HT-29 (cell line): ENCODE measurements at regions not wholly inside any gene's neighbourhood (a gene's known extent, or its start where the extent isn't known, plus 50 kb on each side); places are given as distances from the start of the nearest gene placed in this dataset.
A peak's percentile ranks its signal among the peaks of the same experiment; 100 is the strongest.

Source experiments
- DNase-seq: peaks from one replicate; pipeline ENCODE4 v3.0.0-alpha.2; 2015; ENCODE audit warnings: low spot score

DNA sequence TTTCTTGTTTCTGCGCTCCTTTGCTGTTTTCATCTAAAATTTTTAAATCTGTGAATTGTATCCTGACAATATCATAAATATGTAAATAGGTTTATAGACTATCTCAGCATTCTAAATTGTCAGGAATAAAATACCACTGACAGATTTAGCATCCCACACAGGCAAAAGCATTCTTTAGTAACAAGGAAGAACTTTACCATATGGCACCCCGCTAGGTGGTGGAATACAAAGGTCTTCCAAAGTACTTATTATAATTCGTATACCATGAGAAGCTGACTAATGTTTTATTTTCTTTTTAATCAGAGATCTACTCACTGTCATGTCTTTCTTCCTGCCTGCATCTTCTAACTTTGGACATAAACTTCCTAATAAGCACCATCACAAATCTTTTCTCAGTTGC, 328.8 kb upstream of the NOVA1 start:
- DNase-seq = no peak

DNA sequence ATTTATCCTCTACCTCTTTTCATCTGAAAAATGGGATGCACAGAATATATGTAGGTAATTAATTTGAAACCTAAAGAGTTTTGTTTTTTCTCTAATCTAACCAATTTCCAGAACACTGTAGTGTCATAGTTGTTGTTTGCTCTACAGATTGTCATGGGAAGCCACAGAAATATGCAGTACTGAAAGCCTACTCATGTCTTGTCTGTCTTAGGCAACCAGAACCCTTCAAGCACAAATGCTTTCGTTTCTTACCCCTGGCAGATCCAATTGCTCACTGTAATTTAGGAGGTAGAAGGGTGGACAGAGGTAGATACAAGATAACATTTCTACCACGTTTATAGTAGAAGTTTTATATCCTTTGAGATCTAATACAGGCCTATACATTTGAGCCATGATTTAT, 330.2 kb upstream of the NOVA1 start:
- no peak for DNase-seq

DNA sequence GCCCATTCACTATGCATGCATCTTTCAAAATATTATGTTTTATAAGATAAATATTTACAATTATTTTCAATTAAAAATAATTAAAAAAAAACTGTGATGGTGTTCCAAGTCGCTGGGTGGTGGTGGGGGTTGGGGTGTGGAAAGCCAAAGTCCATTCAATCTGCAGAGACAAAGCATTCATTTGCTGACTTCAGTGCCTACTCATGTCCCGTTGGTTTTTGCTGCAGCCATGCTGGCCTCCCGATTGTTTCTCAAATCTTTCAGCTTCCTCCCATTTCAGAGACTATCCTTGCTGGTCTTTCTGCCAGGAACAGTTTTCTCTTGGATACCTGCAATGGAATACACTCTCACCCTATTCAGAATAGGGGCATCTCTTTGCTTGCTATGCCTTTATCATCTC, 331.5 kb upstream of the NOVA1 start:
- no peak for DNase-seq

DNA sequence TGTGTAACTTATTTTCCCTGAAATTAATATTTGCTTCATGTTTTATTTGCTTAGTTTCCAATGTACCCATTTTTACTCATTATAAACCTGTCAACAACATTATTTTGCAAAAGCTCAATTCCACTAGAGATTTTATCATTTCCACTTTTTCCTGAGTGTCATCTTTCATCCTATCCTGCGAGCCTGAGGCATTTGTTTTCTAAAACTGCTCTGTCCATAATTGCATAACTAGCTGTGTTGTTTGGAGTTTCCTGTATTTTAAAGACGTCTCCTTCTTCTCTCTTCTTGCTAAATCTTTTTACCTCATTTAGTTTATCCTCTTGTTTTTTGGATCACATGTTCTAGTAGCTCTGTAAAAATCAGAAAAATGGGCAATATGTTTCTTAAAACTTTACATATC, 332.7 kb upstream of the NOVA1 start:
- DNase-seq = no peak

DNA sequence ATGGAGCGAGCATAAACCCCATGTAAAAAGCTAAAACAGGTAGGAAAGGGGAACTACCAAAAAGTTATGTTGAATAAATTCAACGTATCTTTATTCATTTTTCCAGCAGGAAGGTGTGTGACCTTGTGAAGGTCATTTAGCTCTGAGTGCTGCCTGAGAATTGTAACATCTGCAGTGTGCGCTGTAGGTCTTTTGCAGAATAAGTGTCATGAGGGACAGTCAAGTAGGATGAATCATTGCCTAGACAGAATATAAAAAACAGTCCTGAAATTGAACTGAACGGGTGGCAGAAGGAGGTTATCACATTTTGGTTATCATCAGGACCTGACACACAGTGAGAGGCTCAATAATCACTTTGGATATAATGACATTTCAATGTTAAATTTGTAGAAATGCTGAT, 334.8 kb upstream of the NOVA1 start:
- no peak for DNase-seq

DNA sequence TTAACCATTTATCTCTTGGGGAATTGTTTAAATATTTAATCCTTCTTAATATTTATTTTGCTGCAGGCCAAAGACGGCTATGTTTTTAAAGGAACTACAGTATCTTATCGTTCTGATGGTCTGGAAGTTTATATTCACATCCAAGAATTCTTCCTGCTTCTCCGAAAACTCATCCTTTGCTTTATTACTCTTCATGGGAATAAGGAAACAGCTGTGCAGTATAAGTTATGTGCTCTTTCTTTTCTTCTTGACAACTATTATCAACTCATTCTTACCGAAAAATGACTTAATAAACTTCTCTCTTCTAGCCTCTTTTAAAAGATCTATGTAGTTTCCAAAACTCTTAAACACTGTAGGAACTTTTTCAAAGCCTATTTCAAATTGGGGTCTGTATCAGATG, 335.6 kb upstream of the NOVA1 start:
- no peak for DNase-seq

DNA sequence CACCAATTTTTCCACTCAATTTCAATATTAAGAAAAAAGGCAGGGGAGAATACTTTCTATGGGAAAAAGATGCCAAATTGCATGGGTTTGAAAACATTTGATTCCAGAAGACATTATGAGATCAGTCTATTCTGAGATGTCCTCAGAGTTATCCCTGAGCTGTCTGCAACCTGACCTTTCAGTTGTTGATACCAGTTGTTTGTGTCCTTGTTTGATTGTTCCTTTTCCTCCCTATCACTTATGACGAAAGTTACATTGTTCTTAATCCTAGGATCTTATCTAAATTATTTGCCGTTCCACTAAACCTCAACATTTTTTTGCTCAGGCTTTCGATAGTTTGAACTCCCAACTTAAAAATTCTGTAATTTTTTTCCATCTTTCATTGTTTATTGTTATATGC, 336.3 kb upstream of the NOVA1 start:
- no peak for DNase-seq

DNA sequence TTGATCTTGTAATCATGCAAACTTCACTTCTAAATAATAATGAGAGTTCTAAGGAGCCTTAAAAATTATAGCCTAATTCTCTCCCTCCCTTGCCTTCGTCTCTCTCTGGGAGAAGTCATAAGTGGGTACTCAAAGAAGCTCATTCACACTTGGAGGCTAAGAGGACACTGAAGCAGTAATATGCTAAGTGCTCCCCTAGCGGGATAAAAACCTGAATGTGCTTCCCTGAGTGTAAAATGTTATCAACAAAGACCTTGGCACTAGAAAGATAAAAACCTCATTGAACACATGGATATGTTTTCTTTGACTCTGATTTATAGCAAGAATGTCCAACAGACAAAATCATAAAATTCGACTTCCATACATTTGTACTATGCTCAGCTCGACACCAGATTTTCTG, 337.9 kb upstream of the NOVA1 start:
- DNase-seq = no peak

DNA sequence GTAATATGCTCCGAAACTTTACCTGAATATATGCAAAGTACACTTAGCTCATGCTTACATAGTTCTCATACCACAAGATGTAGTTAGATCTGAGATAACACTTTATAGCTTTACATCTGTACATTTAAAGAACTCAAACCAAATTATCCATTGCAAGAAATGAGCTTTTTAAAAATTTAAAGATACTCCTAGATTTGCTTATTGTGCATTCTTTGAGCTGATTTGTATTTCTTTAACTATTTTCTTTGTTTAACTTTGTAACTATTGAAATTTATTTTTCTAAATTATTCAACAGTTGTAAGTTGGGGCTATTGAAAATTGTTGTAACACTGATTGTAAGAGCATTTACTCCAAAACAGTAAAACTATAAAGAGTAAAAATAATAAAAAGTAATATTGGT, 340.2 kb upstream of the NOVA1 start:
- DNase-seq = no peak

DNA sequence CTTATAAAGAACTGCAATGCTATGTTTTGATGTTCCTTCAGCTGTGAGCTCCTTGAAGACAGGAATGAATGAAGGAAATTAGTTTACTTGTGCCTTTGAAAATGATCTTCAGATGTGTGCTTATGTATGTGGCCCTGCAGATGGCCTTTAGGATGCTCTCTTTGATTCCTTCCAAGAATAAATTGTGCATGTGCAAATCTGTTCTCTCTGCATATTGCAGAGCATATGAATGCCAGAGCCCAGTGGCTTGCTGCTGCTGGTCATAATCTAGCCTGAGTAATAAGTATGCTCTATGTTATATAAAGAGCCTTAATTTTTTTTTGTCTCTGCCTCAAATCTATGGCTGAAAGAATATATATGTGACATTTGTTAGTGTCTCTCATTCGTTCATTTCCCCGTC, 341.9 kb upstream of the NOVA1 start:
- DNase-seq = no peak

DNA sequence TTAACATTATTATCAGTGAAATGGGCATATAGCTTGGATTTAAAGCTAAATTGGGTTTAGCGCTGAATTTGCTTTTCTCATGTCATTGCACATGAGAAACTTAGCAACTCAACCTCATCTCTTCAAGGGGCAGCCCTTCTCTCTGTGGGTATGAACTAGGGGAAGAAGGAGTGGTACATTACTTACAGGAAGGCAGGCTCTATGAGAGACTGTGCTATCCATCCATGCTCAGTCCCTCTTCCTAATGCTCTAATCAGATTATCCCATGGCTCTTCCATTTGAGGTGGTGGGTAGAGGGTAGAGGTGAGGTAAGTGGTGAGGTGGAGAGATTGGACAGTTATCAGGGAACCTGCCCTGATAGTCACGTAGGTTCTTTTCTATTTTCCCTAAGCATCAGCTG, 343.7 kb upstream of the NOVA1 start:
- no peak for DNase-seq

DNA sequence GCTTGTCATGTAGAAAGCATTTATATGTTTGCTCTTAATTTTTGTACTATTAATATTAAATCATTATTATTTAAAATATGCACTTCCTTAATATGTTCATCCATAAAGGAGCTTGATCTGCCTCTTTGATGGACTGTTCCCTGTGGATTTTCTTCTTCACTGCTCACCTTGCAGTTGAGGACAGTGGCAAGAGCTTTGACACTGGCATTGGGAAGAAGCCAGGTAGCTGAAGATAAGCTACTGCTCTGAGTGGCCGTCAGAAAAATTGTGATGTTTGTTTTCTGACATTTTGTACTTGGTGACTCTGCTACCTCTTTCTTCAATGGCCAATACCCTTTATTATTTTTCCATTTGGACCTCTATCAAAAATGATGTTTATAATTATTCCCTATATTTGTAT, 349.4 kb upstream of the NOVA1 start:
- no peak for DNase-seq

DNA sequence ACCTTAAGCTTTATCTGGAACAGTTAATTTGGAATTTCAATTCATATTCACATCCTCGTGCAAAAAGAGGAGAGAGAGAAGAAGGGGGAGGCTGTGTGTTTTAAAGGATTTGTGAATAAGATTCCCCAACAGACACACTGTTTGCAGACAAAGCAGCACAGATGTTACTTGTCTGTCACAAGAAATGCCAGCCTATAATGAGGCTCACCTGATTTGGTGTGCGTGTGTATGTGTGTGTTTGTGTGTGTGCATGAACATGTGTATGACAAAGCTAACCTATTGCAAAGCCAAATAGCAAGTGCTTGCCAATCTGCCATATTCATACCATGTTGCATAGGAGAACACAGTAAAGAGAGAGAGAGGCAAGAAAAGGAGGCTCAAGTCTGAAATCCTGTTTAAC, 361.6 kb upstream of the NOVA1 start:
- DNase-seq = no peak

DNA sequence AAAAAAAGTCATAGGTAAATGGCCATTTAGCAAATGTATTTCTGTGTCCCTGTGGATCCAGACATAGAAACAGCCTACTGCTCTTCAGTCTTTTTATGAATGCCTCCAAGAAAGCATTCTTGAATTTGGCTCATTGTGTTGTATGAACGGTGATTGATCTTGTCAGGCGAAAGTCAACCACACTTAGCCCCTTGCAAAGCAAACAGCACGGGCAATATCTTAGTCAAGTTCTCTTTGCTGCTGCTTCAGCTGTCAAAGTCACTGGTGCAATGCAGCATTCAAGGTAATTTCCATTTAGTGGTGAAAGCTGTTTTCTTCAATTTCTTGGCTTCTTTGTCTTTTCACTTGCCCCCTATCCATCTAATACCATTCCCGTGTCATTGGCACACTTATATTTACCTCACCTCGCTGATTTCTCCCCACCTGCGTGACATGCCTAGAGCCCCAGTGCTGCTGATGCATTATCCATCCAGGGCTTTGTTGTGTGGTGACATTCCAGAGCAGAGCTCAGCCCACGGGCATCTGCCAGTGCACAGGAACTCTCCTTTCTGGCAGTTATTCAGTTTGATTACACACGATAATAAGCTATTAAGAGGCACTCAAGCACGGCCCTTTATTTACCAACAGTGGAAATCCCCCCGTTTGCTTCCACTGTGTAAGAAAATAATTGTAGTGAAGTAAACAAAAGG, 362.3 kb upstream of the NOVA1 start:
- no peak for DNase-seq

DNA sequence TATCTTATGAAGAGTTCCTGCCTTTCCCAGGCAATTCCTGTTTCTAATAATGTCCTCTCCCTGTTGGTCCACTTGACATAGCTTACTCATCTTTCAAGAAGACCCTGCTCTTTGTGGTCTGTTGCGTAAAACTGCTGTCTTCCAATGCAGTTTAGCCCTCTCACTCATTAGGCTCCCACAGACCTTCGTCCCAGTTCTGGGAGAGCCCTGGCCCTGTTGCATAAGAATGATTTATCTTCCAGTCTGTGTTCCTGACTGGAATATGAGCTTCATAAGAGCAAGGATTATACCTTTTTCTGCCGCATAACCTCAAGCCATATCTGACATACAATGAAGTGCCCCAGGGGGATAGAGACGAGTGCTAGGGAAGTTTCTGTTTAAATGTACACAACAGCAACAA, 365.9 kb upstream of the NOVA1 start:
- DNase-seq = no peak

DNA sequence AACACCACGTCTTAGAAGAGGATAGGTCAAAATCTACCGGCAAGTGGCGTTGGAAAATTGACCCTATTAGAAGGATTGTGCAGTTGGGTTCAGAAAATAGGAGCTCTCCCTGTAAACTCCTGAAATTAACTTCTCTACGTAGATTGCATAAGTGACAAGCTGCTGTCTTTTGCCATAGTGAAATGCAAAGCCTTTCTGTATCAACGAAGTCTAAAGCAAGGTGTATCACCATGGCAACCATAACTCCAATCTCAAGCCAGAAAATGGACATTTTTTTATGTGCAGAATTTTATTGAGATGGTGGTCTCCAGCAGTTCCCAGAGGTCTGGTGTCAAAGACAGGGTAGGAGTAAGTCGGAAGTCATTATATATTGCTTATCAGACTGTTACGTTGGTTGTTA, 367.7 kb upstream of the NOVA1 start:
- DNase-seq = no peak

DNA sequence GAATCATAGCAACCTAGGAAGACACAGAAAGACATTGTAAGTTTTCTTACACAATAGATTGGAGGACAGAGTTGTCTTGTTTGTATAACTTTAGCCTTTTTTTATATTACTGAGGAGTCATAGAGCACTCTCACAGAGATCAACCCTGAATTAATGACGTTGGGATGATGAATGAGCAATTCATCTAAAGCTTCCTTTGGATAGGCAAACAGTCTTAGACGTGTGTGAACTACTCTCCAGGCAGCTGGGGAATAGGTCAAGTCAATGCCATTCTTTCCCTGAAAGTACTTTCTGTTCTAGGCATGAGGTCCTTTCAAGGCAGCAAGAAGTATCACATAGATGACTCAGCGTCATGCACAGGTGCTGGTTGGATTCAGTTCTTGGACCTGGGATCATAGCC, 369.1 kb upstream of the NOVA1 start:
- no peak for DNase-seq

DNA sequence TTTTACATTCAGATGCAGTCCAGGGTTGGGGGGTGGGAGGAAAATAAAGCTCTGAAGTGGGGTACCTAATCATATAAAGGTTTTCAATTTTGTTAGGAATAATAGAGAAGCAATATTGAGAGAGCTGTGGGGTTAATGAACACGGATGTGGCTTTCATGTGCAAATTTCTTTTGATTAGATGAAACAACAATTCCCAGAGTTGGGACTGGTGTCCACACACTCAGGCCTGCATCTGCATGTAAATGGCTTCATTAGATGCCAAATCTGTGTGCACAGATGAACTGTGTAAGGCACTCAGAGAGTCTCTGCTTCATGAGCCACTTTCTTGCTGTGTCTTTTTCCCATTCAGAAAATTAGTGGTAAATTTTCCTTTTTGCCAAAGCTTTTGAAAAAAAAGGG, 377.1 kb upstream of the NOVA1 start:
- no peak for DNase-seq

DNA sequence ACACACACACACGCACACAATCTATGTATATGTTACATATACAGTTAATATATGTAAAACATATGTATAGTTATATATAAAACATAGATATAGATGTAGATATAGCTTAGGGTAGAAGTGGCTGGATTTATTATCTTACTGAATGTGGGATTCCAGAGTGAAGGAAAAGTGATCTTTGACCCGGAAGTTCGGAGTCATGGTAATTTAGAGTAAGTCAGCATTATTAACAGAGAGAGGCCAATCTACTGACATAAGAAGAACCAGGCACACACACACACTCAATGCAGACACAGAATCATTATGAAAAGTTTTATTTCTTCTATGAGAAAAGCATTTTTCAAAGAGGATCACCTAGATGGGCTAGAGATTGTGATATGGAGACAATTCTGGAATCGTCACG, 384.2 kb upstream of the NOVA1 start:
- DNase-seq = no peak

DNA sequence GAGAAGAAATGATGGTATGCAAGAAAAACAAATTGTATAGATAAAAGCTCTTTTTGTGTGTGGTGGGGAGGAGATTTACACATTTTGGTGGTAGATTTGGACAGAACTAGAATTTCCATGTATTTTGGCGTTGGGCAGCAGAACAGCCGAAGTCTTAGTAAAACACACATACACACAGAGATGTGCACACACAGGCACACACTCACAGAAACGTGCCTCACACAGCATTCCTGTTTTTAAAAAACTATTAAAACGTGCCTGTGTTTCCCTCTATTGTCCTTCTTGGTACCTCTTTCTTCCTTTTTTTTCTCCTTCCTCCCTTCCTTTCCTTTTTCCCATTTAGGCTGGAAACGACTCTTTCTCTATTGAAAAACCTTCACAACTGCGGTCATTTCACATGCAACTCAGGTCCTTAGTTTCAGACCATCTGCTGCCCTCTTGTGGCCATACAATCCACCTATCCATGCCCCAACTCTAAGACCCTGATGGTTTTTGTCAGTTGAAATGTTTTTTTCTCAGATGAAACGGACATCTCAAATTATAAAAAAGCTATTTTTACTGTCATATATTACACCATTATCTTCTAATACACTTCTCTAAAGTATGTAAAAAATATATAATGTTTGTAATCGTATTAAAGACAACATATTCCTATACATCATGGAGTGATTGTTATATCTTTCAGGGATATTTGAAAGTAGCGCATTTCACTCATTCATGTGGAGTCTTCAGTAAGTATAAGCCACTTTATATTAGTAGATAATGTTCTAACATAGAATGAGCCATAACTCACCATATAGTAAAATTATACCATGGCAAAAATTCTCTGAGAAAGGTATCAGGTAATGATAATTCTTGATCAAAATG, 386.7 kb upstream of the NOVA1 start:
- peak; percentile 61 for DNase-seq

DNA sequence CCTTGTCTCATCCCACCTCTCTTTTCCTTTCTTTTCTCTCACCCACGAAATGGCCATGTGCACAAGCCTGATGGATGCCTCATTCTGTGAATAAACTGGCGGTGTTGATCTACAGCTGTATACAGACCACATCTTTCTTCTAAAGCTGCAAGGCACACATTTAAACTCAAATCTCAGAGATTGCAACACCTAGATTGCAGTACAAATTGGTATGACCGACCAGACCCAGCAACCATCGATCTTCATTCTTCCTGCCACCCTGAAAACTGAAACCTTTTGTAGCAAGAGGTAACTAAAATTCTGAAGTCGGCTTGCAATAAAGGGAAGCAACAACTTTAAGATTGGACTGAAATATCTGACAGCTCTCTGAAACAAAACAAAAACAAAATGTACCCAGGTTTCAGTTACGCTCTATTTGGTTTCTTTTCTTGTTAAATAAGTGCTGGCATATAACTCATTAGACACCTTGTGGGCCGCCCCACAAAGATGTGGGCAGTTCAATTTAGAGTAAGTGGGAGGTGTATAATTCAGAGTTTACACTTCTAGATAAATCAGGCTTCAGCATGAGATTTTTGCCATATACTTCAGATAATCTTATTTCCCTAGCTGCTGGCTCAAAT, 390.0 kb upstream of the NOVA1 start:
- no peak for DNase-seq

DNA sequence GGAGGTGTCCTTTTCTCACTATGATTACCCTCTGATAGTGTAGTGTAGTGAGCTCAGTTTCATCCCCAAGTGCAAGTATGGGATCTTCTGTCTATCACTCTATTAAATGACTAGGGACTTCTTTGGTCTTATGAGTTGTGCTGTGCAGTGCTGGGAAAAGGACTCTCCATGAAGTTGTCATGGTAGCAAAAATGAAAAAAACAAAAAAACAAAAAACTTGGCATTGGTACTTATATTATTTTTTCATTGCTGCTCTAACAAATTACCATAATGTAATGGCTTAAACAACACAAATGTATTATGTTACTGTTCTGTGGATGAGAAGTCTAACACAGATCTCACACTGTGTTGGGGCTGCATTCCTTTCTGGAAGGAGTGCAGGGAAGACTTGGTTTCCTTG, 393.1 kb upstream of the NOVA1 start:
- no peak for DNase-seq
